Gastroesophageal sphincter (tissue), 4 donors: ENCODE measurements at regions not wholly inside any gene's neighbourhood (a gene's known extent, or its start where the extent isn't known, plus 50 kb on each side); places are given as distances from the start of the nearest gene placed in this dataset.

Source experiments
- ATAC-seq: fragments of 150-250 bp; one replicate; pipeline ENCODE4 v1.9.1; 2016; ENCODE audit warnings: mild to moderate bottlenecking, moderate library complexity
- H3K27ac ChIP-seq, 4 donors: fragments of 200-600 bp; sonication (generic) in 3 of 4; 1 replicate in 3 of 4; 2 replicates in 1 of 4; pipeline ENCODE4 v1.5.1; 2016 to 2019
- H3K27me3 ChIP-seq: fragments of 200-600 bp; sonication (generic); one replicate; pipeline ENCODE4 v1.5.1; 2019
- H3K36me3 ChIP-seq, 2 donors: fragments of 200-600 bp; sonication (generic); one replicate each; pipeline ENCODE4 v1.5.1; 2019; ENCODE audit warnings: control low read depth in 1 of 2
- H3K4me1 ChIP-seq, 3 donors: fragments of 200-600 bp; sonication (generic); 1 replicate in 2 of 3; 2 replicates in 1 of 3; pipeline ENCODE4 v1.5.1; 2016 to 2019; ENCODE audit warnings: control low read depth in 2 of 3
- H3K4me3 ChIP-seq, 2 donors: fragments of 200-600 bp; sonication (generic); one replicate each; pipeline ENCODE4 v1.5.1; 2019; ENCODE audit warnings: mild to moderate bottlenecking in 1 of 2, moderate library complexity in 1 of 2
- H3K9me3 ChIP-seq, 3 donors: fragments of 200-600 bp; sonication (generic); one replicate each; pipeline ENCODE4 v1.5.1; 2017 to 2019; ENCODE audit warnings: control low read depth in 2 of 3
- EP300 ChIP-seq: sonication (generic); formaldehyde crosslinking; IDR thresholded peaks from one replicate; pipeline ENCODE4 v1.6.1; 2017; ENCODE audit warnings: antibody characterized with exemption, mild to moderate bottlenecking
- POLR2A ChIP-seq, 2 donors: fragments of 450-650 bp; IDR thresholded peaks; one replicate each; pipeline ENCODE4 v1.6.1; 2017; ENCODE audit warnings: antibody characterized with exemption in 2 of 2, mild to moderate bottlenecking in 2 of 2, moderate library complexity in 1 of 2
- POLR2AphosphoS5 ChIP-seq: sonication (generic); formaldehyde crosslinking; IDR thresholded peaks from one replicate; pipeline ENCODE4 v1.6.1; 2017; ENCODE audit warnings: antibody characterized with exemption
- WGBS, 2 donors: methylation state at CpG; one replicate each; pipeline ENCODE4 v1.1.5; 2018; ENCODE audit warnings: low coverage in 1 of 2; 5-methylcytosine and 5-hydroxymethylcytosine counted together
- small RNA-seq, 4 donors: library from RNA; depleted of rRNA; stranded (forward); fragments of <200 nt; gene quantifications; one replicate each; pipeline ENCODE3, GENCODE V24; 2016
- TF ChIP-seq, protein P1 (sequence below), 4 experiments: fragments of 200-600 bp in 2 of 4; fragments of 450-650 bp in 2 of 4; sonication (generic) in 1 of 4; IDR thresholded peaks; one replicate each; pipeline ENCODE4 v1.5.1; 2017 to 2019; ENCODE audit warnings: antibody characterized with exemption in 4 of 4, mild to moderate bottlenecking in 2 of 4, moderate library complexity in 2 of 4

- 55 to 62% methylated on average over 2 of the region's 2 CpGs for WGBS, 2 donors
- H3K4me1 ChIP-seq: no peaks in the 10 kb centered on the region
- H3K4me3 ChIP-seq: no peak overlapping the region
- no peak overlapping the region for H3K27ac ChIP-seq
- no peaks in the 10 kb centered on the region for H3K36me3 ChIP-seq
- no peaks in the 10 kb centered on the region for H3K27me3 ChIP-seq
- ATAC-seq: no peak
- H3K9me3 ChIP-seq: peaks cover 0 to 15% (median 0%) of the 10 kb centered on the region in 3 donors
- TF ChIP-seq POLR2A (IDR thresholded peaks at IDR 0.05) (no peak), EP300 (no peak), POLR2AphosphoS5 (no peak)
- TF ChIP-seq, protein P1, sequence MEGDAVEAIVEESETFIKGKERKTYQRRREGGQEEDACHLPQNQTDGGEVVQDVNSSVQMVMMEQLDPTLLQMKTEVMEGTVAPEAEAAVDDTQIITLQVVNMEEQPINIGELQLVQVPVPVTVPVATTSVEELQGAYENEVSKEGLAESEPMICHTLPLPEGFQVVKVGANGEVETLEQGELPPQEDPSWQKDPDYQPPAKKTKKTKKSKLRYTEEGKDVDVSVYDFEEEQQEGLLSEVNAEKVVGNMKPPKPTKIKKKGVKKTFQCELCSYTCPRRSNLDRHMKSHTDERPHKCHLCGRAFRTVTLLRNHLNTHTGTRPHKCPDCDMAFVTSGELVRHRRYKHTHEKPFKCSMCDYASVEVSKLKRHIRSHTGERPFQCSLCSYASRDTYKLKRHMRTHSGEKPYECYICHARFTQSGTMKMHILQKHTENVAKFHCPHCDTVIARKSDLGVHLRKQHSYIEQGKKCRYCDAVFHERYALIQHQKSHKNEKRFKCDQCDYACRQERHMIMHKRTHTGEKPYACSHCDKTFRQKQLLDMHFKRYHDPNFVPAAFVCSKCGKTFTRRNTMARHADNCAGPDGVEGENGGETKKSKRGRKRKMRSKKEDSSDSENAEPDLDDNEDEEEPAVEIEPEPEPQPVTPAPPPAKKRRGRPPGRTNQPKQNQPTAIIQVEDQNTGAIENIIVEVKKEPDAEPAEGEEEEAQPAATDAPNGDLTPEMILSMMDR (IDR thresholded peaks at IDR 0.05): no peak
Measured at GRCh38 chr16:77131398-77131797, 59.6 kb upstream of the MON1B start.

GRCh38 chr16:77132051-77132618 is 58.9 kb upstream of the MON1B start:
- H3K27me3 ChIP-seq: no peaks in the 10 kb centered on the region
- H3K36me3 ChIP-seq: no peaks in the 10 kb centered on the region
- H3K4me3 ChIP-seq: no peak overlapping the region
- no peak for TF ChIP-seq POLR2AphosphoS5
- no peak overlapping the region for H3K27ac ChIP-seq
- ATAC-seq: no peak
- H3K9me3 ChIP-seq: peaks cover 0 to 15% (median 0%) of the 10 kb centered on the region in 3 donors
- no peaks in the 10 kb centered on the region for H3K4me1 ChIP-seq
- 29 to 63% methylated on average over 1 of the region's 3 CpGs for WGBS, 2 donors

GRCh38 chr16:77133706-77134105 is 57.3 kb upstream of the MON1B start:
- no peaks in the 10 kb centered on the region for H3K4me1 ChIP-seq
- no peaks in the 10 kb centered on the region for H3K36me3 ChIP-seq
- TF ChIP-seq, protein P1 (IDR thresholded peaks at IDR 0.05): no peak
- no peak for TF ChIP-seq POLR2AphosphoS5
- TF ChIP-seq EP300: no peak
- no peak for TF ChIP-seq POLR2A (IDR thresholded peaks at IDR 0.05)
- no peak overlapping the region for H3K4me3 ChIP-seq
- peaks cover 0 to under 1% (median 0%) of the 10 kb centered on the region in 3 donors for H3K9me3 ChIP-seq
- no peaks in the 10 kb centered on the region for H3K27me3 ChIP-seq
- H3K27ac ChIP-seq: no peak overlapping the region
- 58 to 62% methylated on average over 4 of the region's 4 CpGs for WGBS, 2 donors
- no peak for ATAC-seq

DNA sequence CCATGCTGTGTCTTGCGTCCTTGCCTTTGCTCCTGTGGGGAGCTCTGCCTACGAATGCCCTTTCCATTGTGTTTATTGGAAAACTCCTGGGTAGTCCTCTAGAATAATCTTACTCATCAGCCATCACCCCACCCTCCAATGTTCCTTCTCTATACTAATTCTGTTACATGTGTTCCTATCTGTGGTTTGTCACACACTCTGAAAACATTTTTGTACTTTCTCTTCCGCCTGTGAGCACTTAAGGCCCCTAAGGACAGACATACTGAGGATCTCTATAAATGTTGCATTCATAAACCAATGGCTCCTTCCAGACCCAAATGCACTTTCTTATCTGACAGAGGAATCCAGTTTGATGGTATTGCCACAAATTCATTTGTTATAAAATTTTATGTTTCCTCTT is 53.9 kb upstream of the MON1B start:
- no peak overlapping the region for H3K4me3 ChIP-seq
- no peaks in the 10 kb centered on the region for H3K9me3 ChIP-seq
- no peak overlapping the region for H3K27ac ChIP-seq
- ATAC-seq: no peak
- H3K27me3 ChIP-seq: no peaks in the 10 kb centered on the region
- no peaks in the 10 kb centered on the region for H3K36me3 ChIP-seq
- TF ChIP-seq, protein P1 (IDR thresholded peaks at IDR 0.05): no peak
- TF ChIP-seq EP300 (no peak), POLR2AphosphoS5 (no peak), POLR2A (IDR thresholded peaks at IDR 0.05) (no peak)
- no peaks in the 10 kb centered on the region for H3K4me1 ChIP-seq
- 80 to 86% methylated on average over 3 of the region's 3 CpGs for WGBS, 2 donors

Small RNAs in the stretch of these regions (small RNA-seq; reads per million reads assigned to genes)
- 0 reads per million in 4 donors for gene MIR4719
